KMS-11 (cell line): ENCODE measurements at regions not wholly inside any gene's neighbourhood (a gene's known extent, or its start where the extent isn't known, plus 50 kb on each side); places are given as distances from the start of the nearest gene placed in this dataset.

Experiments
- H2AFZ ChIP-seq: fragments of 200-600 bp; sonication (generic); 2 replicates; pipeline ENCODE4 v1.6.1; 2016; ENCODE audit warnings: antibody characterized with exemption, mixed run types, low read depth
- H3K27ac ChIP-seq: fragments of 200-600 bp; sonication (generic); 2 replicates; pipeline ENCODE4 v1.6.1; 2016; ENCODE audit warnings: mild to moderate bottlenecking, mixed run types
- H3K27me3 ChIP-seq: fragments of 200-600 bp; sonication (generic); 2 replicates; pipeline ENCODE4 v1.6.1; 2017; ENCODE audit warnings: mild to moderate bottlenecking, low read depth, mixed run types, moderate library complexity; ENCODE audit not compliant: insufficient read depth
- H3K36me3 ChIP-seq: fragments of 200-600 bp; sonication (generic); 2 replicates; pipeline ENCODE4 v1.6.1; 2017; ENCODE audit warnings: mild to moderate bottlenecking, mixed run types; ENCODE audit not compliant: insufficient read depth
- H3K4me1 ChIP-seq: fragments of 200-600 bp; sonication (generic); 2 replicates; pipeline ENCODE4 v1.6.1; 2016; ENCODE audit warnings: mild to moderate bottlenecking, low read depth, mixed run types; ENCODE audit not compliant: poor library complexity, severe bottlenecking
- H3K4me2 ChIP-seq: fragments of 200-600 bp; sonication (generic); 2 replicates; pipeline ENCODE4 v1.7.0; 2016; ENCODE audit warnings: mild to moderate bottlenecking, mixed run types
- H3K4me3 ChIP-seq: fragments of 200-600 bp; sonication (generic); IDR thresholded peaks from 2 replicates; pipeline ENCODE4 v1.6.1; 2017; ENCODE audit warnings: low read depth, low read length, mixed read lengths; ENCODE audit not compliant: insufficient read depth
- H3K79me2 ChIP-seq: fragments of 200-600 bp; sonication (generic); 2 replicates; pipeline ENCODE4 v1.6.1; 2016; ENCODE audit warnings: low read depth, mixed run types; ENCODE audit not compliant: insufficient read depth
- H3K9ac ChIP-seq: fragments of 200-600 bp; sonication (generic); 2 replicates; pipeline ENCODE4 v1.6.1; 2016; ENCODE audit warnings: mild to moderate bottlenecking, mixed run types
- H4K20me1 ChIP-seq: fragments of 200-600 bp; sonication (generic); 2 replicates; pipeline ENCODE4 v1.6.1; 2016; ENCODE audit warnings: mild to moderate bottlenecking, mixed run types; ENCODE audit not compliant: insufficient read depth
- TF ChIP-seq, protein P1 (sequence below): fragments of 200-600 bp; sonication (generic); conservative IDR thresholded peaks from 2 replicates; pipeline ENCODE4 v1.6.1; 2017; ENCODE audit warnings: low read depth, mild to moderate bottlenecking, antibody characterized with exemption, low read length, moderate library complexity, mixed read lengths

DNA sequence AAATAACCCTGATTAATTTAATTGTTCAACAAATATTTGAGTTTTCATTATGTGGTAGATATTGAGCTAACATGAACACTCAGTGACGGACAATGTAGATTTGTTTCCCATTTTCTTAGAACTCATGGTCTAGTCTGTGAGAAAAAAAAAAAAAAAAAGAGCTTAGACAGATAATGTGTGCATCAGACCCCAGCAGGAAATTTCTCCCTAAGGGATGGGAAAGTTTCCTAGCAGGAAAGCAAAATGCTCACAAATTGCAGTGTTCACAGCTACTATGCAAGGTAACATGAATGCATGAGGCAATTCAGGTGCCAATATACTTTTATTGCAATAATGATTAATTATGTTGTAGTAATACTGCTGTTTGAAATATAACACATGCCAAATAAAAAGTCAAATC is 843.2 kb upstream of the SLIT2 start:
- Histone ChIP-seq H3K4me3 (no peak overlapping the region), H3K4me2 (no peak overlapping the region), H3K36me3 (no peaks in the 10 kb centered on the region), H3K27ac (no peak overlapping the region), H3K9ac (no peak overlapping the region), H2AFZ (no peak overlapping the region), H3K27me3 (no peaks in the 10 kb centered on the region), H3K79me2 (no peaks in the 10 kb centered on the region), H3K4me1 (no peaks in the 10 kb centered on the region), H4K20me1 (no peaks in the 10 kb centered on the region)
- TF ChIP-seq, protein P1, sequence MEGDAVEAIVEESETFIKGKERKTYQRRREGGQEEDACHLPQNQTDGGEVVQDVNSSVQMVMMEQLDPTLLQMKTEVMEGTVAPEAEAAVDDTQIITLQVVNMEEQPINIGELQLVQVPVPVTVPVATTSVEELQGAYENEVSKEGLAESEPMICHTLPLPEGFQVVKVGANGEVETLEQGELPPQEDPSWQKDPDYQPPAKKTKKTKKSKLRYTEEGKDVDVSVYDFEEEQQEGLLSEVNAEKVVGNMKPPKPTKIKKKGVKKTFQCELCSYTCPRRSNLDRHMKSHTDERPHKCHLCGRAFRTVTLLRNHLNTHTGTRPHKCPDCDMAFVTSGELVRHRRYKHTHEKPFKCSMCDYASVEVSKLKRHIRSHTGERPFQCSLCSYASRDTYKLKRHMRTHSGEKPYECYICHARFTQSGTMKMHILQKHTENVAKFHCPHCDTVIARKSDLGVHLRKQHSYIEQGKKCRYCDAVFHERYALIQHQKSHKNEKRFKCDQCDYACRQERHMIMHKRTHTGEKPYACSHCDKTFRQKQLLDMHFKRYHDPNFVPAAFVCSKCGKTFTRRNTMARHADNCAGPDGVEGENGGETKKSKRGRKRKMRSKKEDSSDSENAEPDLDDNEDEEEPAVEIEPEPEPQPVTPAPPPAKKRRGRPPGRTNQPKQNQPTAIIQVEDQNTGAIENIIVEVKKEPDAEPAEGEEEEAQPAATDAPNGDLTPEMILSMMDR, result no peak

DNA sequence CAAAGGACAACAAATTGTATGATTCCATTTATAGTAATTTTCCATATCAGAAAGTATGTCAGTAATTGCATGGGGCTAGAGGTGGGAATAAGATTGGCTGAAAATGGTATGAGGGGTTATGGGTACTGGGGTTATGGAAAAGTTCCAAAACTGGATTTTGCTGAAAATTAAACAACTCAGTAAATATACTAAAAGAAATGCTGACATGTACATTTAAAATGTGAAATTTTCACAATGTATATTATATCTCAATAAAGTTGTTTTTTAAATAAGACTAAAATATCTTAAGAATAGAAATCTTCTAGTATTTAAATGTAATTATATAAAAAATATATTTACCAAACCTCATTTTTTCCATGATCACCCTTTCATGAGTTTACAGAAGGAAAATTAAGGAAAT is 844.9 kb upstream of the SLIT2 start:
- H3K4me1 ChIP-seq, result no peaks in the 10 kb centered on the region
- H3K36me3 ChIP-seq, result no peaks in the 10 kb centered on the region
- no peak overlapping the region for H3K4me2 ChIP-seq
- TF ChIP-seq, protein P1, result no peak
- no peak overlapping the region for H3K4me3 ChIP-seq
- no peaks in the 10 kb centered on the region for H4K20me1 ChIP-seq
- H2AFZ ChIP-seq, result no peak overlapping the region
- no peaks in the 10 kb centered on the region for H3K27me3 ChIP-seq
- H3K27ac ChIP-seq, result no peak overlapping the region
- H3K79me2 ChIP-seq, result no peaks in the 10 kb centered on the region
- no peak overlapping the region for H3K9ac ChIP-seq

DNA sequence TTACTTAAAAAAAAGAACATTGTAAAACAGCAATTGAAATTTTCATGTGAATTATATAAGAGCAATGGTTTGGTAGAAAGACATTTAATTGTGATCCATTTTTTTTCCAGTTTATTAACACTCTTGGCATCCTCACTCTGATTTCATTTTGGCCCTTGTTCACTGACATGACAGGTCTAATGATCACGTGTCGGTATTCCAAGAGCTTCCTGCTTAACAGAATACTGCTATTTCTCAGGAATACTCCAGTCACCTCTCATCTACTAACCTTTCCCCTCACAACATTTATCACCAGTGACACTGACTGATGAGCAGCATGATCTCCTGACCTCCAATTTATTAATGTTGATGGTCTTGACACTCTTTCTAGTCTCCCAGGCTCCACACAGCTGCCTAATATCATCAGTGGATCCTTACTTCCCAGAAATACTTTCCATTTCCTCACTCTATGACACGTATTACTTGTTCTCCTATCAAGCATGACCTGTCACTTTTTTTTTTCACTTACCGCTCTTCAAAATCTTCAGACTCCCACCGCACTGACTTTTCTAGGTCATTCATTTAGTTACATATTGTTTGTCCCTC is 847.8 kb upstream of the SLIT2 start:
- TF ChIP-seq, protein P1, result no peak
- Histone ChIP-seq H3K4me3 (no peak overlapping the region), H3K9ac (no peak overlapping the region), H4K20me1 (no peaks in the 10 kb centered on the region), H2AFZ (no peak overlapping the region), H3K27ac (no peak overlapping the region), H3K27me3 (no peaks in the 10 kb centered on the region), H3K4me1 (no peaks in the 10 kb centered on the region), H3K36me3 (no peaks in the 10 kb centered on the region), H3K79me2 (no peaks in the 10 kb centered on the region), H3K4me2 (no peak overlapping the region)

DNA sequence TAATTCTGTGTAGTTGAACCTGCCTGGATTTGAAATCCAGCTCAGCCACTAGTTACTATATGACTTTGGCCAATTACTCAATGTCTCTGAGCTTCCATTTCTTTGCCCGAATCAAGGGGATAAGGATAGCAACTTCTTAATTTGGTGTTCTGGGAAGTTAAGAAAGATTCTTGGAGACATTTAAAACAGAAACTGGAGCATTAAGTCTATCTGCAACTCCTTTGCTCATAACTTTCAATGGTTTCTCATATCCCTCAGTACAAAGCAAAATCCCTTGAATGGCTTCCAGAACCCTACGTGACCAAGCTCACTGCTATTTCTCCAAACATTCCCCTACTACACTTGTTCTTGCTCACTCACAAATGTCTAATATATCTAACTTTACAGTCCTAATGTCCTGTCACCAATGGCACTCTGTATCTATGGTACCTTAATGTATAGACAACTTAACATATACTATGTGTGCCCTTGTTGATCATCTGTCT is 849.1 kb upstream of the SLIT2 start:
- Histone ChIP-seq H4K20me1 (no peaks in the 10 kb centered on the region), H3K9ac (no peak overlapping the region), H2AFZ (no peak overlapping the region), H3K27me3 (no peaks in the 10 kb centered on the region), H3K79me2 (no peaks in the 10 kb centered on the region), H3K4me3 (no peak overlapping the region), H3K4me2 (no peak overlapping the region), H3K4me1 (no peaks in the 10 kb centered on the region), H3K27ac (no peak overlapping the region), H3K36me3 (no peaks in the 10 kb centered on the region)
- TF ChIP-seq, protein P1, result no peak
